Breast epithelium (tissue), 3 donors: ENCODE measurements at regions not wholly inside any gene's neighbourhood (a gene's known extent, or its start where the extent isn't known, plus 50 kb on each side); places are given as distances from the start of the nearest gene placed in this dataset.

Experiments
- POLR2A ChIP-seq: fragments of 450-650 bp; IDR thresholded peaks from one replicate; pipeline ENCODE4 v1.6.1; 2016; ENCODE audit warnings: antibody characterized with exemption, mild to moderate bottlenecking, moderate library complexity
- TF ChIP-seq, protein P1 (sequence below), 3 donors: fragments of 450-650 bp; IDR thresholded peaks; one replicate each; pipeline ENCODE4 v1.5.1; 2016 to 2017; ENCODE audit warnings: antibody characterized with exemption in 3 of 3, mild to moderate bottlenecking in 3 of 3, moderate library complexity in 3 of 3

DNA sequence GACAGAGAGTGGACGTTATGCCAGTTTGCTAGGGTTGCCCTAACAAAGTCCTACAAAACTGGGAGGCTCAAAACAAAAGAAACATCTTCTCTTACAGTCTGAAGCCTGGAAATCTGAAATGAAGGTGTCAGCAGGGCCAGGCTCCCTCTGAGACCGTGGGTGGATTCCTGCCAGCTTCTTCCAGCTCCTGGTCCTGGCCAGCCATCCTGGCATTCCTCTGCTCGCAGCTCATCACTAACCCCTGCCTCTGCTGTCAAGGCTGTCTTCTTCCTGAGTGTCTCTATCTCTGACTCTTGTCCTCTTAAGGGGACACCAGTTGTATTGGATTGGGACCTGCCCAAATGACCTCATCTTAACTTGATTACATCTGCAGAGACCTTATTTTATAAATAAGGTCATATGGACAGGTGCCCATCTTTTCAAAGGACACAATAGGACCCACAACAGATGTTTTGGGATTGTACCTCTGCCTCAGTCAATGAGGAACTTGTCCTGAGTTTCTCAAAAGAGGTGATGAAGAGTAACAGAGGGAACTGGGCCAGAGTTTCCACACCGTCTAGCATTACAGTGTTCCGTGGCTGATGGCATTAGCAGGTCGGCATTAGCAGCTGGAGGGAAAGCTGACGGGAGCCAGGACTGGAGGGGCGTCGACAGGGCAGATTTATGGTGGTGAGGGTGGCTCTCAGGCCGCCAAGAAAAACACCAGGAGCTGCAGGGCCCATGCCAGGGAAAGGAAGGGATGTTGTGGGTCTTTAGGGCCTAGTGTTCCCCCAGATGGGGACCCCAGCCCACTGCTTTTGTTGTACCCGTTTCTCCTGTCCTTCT, 157.3 kb downstream of the TBXT start:
- TF ChIP-seq, protein P1, sequence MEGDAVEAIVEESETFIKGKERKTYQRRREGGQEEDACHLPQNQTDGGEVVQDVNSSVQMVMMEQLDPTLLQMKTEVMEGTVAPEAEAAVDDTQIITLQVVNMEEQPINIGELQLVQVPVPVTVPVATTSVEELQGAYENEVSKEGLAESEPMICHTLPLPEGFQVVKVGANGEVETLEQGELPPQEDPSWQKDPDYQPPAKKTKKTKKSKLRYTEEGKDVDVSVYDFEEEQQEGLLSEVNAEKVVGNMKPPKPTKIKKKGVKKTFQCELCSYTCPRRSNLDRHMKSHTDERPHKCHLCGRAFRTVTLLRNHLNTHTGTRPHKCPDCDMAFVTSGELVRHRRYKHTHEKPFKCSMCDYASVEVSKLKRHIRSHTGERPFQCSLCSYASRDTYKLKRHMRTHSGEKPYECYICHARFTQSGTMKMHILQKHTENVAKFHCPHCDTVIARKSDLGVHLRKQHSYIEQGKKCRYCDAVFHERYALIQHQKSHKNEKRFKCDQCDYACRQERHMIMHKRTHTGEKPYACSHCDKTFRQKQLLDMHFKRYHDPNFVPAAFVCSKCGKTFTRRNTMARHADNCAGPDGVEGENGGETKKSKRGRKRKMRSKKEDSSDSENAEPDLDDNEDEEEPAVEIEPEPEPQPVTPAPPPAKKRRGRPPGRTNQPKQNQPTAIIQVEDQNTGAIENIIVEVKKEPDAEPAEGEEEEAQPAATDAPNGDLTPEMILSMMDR (IDR thresholded peaks at IDR 0.05) = no peak
- TF ChIP-seq POLR2A = no peak
